ENCODE measurements at regions not wholly inside any gene's neighbourhood (a gene's known extent, or its start where the extent isn't known, plus 50 kb on each side); places are given as distances from the start of the nearest gene placed in this dataset.

DNA sequence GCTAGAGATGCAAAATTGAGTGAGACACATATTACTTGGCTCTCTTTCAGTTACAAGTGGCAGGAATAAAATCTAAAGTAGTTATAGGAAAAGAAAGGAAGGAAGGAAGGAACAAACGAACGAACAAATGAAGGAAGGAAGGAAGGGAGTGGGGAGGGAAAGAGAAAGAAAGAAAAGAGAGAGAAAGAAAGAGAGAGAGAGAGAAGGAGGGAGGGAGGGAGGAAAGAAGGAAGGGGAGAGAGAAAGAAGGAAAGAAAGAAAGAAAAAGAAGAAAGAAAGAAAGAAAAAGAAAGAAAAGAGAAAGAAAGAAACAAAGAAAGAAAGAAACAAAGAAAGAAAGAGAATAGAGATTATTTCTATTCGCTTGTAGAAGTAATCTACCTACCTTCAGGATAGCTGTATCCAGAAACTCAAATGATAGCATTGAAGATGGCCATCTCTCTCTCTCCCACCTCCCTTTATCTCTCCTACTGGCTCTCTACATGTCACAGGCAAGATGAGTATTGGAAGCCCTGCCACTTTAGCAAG lies 229.7 kb upstream of the TLE3 start:
- no peak overlapping the region for H3K27ac ChIP-seq
- POLR2A ChIA-PET (ENCODE audit: low non-redundant PET) = interaction anchor here (0.7 kb wide), 1 partner anchor 59 kb away, joined by 9 read pairs; no protein-coding TSS in a partner anchor
- TF ChIP-seq, protein P1, sequence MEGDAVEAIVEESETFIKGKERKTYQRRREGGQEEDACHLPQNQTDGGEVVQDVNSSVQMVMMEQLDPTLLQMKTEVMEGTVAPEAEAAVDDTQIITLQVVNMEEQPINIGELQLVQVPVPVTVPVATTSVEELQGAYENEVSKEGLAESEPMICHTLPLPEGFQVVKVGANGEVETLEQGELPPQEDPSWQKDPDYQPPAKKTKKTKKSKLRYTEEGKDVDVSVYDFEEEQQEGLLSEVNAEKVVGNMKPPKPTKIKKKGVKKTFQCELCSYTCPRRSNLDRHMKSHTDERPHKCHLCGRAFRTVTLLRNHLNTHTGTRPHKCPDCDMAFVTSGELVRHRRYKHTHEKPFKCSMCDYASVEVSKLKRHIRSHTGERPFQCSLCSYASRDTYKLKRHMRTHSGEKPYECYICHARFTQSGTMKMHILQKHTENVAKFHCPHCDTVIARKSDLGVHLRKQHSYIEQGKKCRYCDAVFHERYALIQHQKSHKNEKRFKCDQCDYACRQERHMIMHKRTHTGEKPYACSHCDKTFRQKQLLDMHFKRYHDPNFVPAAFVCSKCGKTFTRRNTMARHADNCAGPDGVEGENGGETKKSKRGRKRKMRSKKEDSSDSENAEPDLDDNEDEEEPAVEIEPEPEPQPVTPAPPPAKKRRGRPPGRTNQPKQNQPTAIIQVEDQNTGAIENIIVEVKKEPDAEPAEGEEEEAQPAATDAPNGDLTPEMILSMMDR (conservative IDR thresholded peaks at IDR 0.05; ENCODE audit: low read depth) = no peak
- CTCF ChIA-PET = no interaction called here
- DNase-seq (ENCODE audit: low spot score) = no peak

DNA sequence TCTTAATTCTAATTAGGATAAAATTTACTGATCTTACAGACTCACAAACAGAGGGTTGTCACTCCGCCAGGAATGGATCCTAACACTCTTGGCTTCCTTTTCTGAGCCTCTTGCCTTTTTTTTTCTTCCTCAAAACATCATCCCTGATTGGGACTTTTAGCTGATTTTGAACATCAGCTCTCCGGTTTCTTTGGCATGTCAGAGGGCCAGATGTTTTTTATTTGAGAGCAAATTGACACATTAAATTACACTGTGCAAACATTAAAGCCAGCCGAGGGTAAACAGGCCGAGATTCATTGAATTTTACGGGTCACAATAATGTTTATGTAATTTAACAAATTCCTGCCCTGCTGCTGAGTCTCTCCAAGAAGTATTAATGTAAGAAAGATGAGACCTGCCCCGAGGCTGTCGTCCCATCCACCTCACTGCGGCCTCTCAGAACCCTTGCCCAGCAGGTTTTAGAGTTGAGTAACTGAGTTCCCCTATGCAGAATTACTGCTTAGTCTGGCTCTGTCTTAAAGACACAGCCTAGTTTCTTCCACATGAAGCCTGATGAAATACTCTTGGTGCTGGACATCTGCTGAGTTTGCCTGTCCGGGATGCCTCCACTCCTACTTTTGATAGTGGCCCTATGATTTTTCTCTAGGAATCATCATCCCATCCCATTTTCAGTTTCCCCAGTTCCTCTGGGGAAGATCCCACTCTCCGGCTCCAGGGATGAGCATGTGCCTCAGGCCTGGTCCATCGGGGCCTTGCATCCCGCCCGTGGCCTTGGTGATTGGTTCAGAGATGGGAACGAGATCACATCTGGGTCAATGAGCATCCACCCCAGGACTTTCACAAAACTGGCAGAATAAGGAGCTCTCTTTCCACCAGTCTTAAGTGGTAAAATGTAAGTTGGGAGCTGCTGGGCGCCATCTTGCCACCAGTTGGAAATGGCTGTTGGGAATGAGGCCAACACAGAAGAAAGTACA lies 226.6 kb upstream of the TLE3 start:
- POLR2A ChIA-PET (ENCODE audit: low non-redundant PET) = no interaction called here
- H3K27ac ChIP-seq = peak overlapping the region; percentile 68
- CTCF ChIA-PET = interaction anchor here (0.6 kb wide), 1 partner anchor 9 kb away, joined by 3 read pairs; no protein-coding TSS in a partner anchor
- DNase-seq (ENCODE audit: low spot score) = peak; percentile 86
- TF ChIP-seq, protein P1 (conservative IDR thresholded peaks at IDR 0.05; ENCODE audit: low read depth) = no peak

DNA sequence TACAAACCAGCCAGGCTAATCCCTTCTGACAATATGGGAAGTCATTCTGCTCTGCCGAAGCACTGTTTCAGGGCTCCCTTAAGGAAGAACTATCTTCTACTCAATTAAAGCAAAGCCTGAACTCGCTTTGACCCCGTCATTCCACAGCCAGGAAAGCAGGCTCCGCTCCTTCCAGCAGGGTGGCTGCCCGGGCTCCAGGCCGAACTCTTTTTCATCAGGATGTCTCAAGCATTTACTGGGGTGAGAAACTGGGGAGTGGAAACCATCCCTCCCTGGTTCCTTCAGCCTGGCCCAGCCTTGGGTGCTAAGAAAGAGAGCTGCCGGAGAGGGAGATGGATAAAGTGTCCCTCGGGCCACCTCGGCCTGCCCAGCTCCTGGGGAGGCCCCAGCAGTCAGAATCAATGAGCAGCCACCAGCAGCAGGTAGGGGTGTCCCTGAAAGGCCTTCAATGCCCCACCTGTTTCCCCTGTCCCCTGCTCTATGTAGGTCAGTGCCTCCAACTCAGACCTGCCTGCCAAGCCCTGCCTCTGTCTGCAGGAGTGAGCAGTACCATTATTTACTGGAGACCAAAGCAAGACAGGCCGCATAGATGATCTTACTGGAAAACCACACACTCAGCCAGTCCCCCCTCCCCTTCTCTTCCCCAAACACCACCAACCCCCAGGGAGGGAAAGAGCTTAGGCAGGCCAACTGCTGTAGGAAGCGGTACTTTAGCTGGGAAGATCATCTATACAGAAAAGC lies 225.6 kb upstream of the TLE3 start:
- POLR2A ChIA-PET (ENCODE audit: low non-redundant PET) = no interaction called here

DNA sequence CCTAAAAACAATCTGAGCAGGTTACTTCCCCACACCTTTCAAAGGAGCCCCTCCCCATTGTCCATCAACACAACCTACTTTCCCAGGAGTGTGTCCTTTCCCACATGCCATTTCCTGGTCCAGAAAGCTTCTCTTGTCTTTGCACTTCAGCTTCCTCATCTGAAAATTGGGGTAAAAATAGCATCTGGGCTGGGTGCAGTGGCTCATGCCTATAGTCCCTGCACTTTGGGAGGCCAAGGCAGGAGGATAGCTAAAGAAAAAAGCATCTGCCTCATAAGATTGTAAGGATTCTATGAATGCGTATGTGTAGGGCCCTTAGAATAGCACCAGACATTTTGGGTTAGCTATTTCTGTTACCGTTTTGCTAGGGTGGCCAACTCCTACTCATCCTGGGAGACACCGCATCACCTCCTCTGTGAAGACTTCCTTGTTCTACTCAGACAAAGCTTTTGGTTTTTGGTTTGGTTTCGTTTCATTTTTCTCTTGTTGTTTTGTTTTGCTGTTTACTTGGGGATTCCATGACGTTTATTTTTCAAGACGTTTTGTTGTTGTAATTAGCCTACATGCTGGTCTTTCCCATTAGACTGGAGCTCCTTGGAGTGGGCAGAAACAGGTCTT lies 224.4 kb upstream of the TLE3 start:
- no peak for DNase-seq (ENCODE audit: low spot score)
- POLR2A ChIA-PET (ENCODE audit: low non-redundant PET) = no interaction called here
- CTCF ChIA-PET = interaction anchor here (0.7 kb wide), 1 partner anchor 279 kb away, joined by 4 read pairs; no protein-coding TSS in a partner anchor
- H3K27ac ChIP-seq = no peak overlapping the region
- TF ChIP-seq, protein P1 (conservative IDR thresholded peaks at IDR 0.05; ENCODE audit: low read depth) = no peak

More for the DNA sequence above, 225.6 kb upstream of the TLE3 start:
- no peak for DNase-seq (ENCODE audit: low spot score)
- CTCF ChIA-PET = interaction anchor here (0.6 to 0.7 kb wide), 2 partner anchors 8 to 277 kb away, joined by 3 to 4 read pairs; no protein-coding TSS in a partner anchor
- H3K27ac ChIP-seq = peak overlapping the region; percentile 65
- TF ChIP-seq, protein P1 (conservative IDR thresholded peaks at IDR 0.05; ENCODE audit: low read depth) = no peak

DNA sequence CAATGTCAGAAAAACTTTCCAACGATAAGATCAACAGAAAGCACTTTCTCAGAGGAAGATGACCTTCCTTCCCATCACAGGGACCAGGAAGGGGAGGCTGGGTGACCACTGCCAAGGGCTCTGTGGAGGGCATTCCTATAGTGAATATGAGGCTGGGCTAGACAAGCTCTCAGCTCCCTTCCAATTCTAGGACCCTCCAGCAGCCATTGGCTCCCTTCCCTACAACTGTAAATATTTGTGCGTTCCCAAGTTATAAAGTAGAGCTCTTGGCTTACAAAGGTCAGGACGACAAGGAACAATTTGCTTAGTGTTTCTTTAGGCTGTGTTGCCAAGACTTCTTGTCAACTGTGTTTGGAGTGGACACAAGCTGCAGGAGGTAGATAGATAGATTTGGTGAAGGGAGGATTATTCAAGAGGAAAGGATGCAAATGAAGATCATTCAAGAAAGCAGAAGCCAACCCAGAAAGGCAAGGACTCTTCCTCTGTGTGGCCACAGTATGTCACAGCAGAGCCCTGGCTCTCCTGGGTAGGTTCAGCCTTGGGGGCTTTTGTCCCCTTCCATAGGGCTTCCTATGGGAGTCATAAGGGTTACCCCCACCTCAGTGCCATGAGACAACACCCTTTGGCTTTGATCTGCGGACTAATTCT lies 223.6 kb upstream of the TLE3 start:
- DNase-seq (ENCODE audit: low spot score) = no peak
- TF ChIP-seq, protein P1 (conservative IDR thresholded peaks at IDR 0.05; ENCODE audit: low read depth) = no peak
- H3K27ac ChIP-seq = no peak overlapping the region
- CTCF ChIA-PET = no interaction called here
- POLR2A ChIA-PET (ENCODE audit: low non-redundant PET) = no interaction called here
